IPS DF 6.9 (cell line): ENCODE measurements at regions not wholly inside any gene's neighbourhood (a gene's known extent, or its start where the extent isn't known, plus 50 kb on each side); places are given as distances from the start of the nearest gene placed in this dataset.

Experiments used
- DNase-seq: peaks from one replicate; pipeline ENCODE4 v3.0.0-alpha.2; 2013; ENCODE audit warnings: low read depth, low spot score
- H3K27ac ChIP-seq: one replicate; pipeline ENCODE4 v1.5.1; 2013; ENCODE audit warnings: low read length, control low read depth
- H3K27me3 ChIP-seq: 2 replicates; pipeline ENCODE4 v1.6.1; 2013; ENCODE audit warnings: mild to moderate bottlenecking, low read length; ENCODE audit not compliant: control insufficient read depth, insufficient read depth
- H3K36me3 ChIP-seq: 2 replicates; pipeline ENCODE4 v1.6.1; 2013; ENCODE audit warnings: low read length; ENCODE audit not compliant: control insufficient read depth, insufficient read depth
- H3K4me1 ChIP-seq: 2 replicates; pipeline ENCODE4 v1.6.1; 2013; ENCODE audit warnings: low read length; ENCODE audit not compliant: control insufficient read depth, insufficient read depth
- H3K4me3 ChIP-seq: 2 replicates; pipeline ENCODE4 v1.5.1; 2013; ENCODE audit warnings: mild to moderate bottlenecking, low read length
- H3K9me3 ChIP-seq: 2 replicates; pipeline ENCODE4 v1.6.1; 2013; ENCODE audit warnings: low read length, inconsistent platforms; ENCODE audit not compliant: control insufficient read depth, insufficient read depth
- whole genome bisulfite sequencing: extraction: QIAGEN DNeasy Blood & Tissue Kit; methylation state at CpG from one replicate; pipeline ENCODE4 v1.1.7; 2013; ENCODE audit warnings: mixed read lengths, missing lambda C conversion rate; ENCODE audit not compliant: insufficient read length, insufficient coverage; 5-methylcytosine and 5-hydroxymethylcytosine counted together

DNA sequence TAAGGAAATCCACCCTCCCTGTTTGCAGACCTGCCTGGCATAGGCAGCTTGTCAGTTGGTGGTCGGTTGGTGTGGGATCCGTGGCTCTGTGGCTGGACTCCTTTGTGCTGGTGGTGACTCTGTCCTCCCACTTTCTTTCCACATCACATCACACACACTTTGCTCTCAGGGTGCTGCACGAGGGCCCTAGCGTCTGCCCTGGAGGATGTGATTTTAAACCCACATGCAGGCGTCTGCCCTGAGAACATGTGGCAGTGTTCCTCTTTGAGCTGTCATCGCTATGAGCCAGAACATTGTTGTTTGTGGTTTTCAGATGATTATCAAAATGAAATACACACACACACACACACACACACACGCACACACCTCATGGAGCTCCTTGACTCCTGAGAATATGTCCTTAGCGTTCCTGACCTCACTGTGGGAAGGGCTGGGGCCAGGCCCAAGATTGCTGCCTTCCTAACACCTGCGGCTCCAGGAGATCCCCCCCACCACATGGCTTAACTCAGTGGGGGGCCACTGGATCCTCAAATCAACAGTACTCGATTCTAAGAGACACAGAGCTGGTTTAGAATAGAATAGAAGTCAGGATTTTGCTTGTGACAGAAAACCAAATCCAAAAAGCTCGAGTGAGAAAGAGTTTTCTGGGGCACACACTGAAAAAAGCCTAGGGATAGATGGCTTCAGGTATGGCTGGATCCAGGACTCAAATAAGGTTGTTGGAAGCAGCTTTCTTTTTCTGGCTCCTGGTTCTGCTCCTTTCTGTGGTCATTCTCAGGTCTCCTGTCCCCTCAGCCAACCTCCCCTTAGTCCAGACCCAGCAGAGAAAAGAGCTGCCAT is 54.8 kb downstream of the RTP5 start:
- Histone ChIP-seq H3K4me3 (no peak overlapping the region), H3K4me1 (no peaks in the 10 kb centered on the region; the same call in 1 of the 2 replicates), H3K27ac (no peak overlapping the region), H3K9me3 (no peaks in the 10 kb centered on the region), H3K27me3 (no peaks in the 10 kb centered on the region), H3K36me3 (no peaks in the 10 kb centered on the region)
- no CpG with 5 or more reads among the region's 11 CpGs for WGBS
- DNase-seq = no peak

DNA sequence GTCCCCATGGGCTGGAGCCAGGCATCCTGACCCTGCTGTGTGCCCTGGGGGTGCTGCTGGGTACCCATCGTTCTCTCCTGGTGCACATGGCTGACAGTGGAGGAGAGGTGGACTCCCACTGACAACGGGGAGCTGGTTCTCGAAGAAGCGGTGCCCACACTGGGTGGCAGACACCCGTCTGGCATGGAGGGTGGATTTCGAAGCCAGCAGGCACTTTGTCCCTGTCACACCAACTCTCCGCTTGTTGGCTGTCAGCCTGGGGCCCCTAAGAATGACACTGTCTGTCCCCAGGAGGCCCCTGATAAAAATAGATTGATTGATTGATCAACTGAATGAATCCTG is 55.4 kb downstream of the RTP5 start:
- Histone ChIP-seq H3K4me3 (no peak overlapping the region), H3K27me3 (no peaks in the 10 kb centered on the region), H3K9me3 (no peaks in the 10 kb centered on the region), H3K36me3 (no peaks in the 10 kb centered on the region), H3K4me1 (no peaks in the 10 kb centered on the region; the same call in 1 of the 2 replicates), H3K27ac (no peak overlapping the region)
- WGBS = no CpG with 5 or more reads among the region's 7 CpGs
- no peak for DNase-seq

DNA sequence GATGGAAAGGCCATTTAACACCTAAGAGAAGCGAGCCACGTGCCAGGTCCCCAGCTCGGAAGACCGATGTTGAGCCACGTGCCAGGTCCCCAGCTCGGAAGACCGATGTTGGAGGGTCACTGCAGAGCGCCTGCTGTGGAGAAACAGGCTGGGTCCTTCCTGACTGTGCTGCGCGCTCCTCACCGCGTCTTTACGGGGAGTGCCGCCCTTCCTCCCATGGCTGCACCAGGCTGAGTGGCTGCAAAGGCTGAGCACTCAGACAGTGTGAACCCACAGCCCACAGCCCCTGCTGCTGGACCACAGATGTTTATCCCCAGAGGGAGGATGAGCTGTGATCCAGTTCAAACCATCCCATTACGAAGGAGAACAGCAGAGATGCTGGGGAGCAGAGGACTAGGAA is 55.7 kb downstream of the RTP5 start:
- no peaks in the 10 kb centered on the region for H3K27me3 ChIP-seq
- H3K9me3 ChIP-seq = no peaks in the 10 kb centered on the region
- no CpG with 5 or more reads among the region's 15 CpGs for WGBS
- no peak for DNase-seq
- no peaks in the 10 kb centered on the region; the same call in 1 of the 2 replicates for H3K4me1 ChIP-seq
- no peaks in the 10 kb centered on the region for H3K36me3 ChIP-seq
- no peak overlapping the region for H3K27ac ChIP-seq
- no peak overlapping the region for H3K4me3 ChIP-seq

DNA sequence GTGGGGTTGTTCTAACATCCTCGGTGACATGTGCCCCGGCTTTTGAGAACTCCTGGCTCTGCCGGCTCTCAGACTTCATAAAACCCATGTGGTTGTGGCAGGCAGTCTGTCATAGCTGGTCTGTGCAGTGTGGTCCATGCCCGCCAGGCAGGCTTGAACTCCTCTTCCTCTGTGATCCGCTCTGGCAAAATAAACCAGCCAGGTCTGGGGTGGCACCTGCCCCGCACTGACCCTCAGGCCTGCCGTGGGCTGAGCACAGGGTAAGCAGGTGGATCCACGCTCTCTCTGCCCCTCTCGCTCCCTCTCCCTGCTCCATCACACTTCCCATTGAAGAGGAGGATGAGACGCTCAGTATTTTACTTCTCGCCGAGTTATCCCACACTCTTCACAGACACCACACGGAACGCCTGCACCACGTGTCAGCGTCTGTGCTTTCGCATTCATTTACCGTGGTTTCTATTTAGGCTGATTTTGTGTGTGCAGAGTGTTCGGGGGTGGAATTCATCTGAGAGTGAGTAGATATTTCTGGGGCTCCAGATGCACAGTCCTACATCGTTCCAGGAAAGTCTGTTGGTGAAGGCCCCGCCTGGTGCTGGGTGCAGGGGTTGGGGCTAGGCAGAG is 56.4 kb downstream of the RTP5 start:
- no peaks in the 10 kb centered on the region; the same call in 1 of the 2 replicates for H3K4me1 ChIP-seq
- no peak for DNase-seq
- no peaks in the 10 kb centered on the region for H3K36me3 ChIP-seq
- H3K27me3 ChIP-seq = no peaks in the 10 kb centered on the region
- H3K27ac ChIP-seq = no peak overlapping the region
- no CpG with 5 or more reads among the region's 21 CpGs for WGBS
- no peaks in the 10 kb centered on the region for H3K9me3 ChIP-seq
- no peak overlapping the region for H3K4me3 ChIP-seq

DNA sequence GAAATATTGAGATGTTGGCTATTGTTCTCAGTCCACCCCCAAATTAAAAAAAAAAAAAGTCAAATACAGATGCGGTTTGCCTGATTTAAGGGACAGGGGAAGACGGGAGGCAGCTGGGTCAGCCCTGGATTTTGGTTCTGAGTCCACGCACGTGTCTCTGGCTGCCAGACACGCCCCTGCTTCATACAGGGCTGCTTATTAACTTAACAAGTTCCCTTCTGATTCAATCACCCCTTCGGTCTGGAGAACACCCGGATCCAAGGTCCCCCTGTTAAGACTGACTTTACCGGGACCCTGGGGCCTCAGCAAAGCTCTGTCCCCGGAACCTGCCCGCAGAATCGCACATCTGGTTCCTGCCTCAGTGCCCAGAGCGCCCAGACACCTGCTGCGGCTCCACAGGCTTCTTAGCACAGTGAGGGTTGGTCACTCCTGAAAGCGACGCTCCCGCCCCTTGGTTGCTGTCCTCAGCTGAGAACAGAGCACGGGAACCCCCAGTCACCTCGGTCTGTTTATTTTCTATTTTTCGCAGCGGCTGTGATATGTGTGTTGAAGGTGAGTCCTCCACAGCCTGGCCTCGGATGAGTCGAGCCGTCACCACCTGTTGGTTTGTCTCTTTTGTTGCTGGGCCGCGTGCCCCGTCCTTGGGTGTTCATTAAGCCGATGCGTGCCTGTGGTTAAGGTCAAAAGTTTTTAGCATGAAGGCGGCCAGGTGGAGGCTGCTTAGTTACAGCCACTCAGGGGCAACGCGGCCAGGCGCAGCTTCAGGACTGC is 57.2 kb downstream of the RTP5 start:
- H3K36me3 ChIP-seq = no peaks in the 10 kb centered on the region
- no peak overlapping the region for H3K4me3 ChIP-seq
- no peaks in the 10 kb centered on the region; the same call in 1 of the 2 replicates for H3K4me1 ChIP-seq
- H3K27me3 ChIP-seq = no peaks in the 10 kb centered on the region
- no peak for DNase-seq
- no peaks in the 10 kb centered on the region for H3K9me3 ChIP-seq
- WGBS = no CpG with 5 or more reads among the region's 32 CpGs
- no peak overlapping the region for H3K27ac ChIP-seq

DNA sequence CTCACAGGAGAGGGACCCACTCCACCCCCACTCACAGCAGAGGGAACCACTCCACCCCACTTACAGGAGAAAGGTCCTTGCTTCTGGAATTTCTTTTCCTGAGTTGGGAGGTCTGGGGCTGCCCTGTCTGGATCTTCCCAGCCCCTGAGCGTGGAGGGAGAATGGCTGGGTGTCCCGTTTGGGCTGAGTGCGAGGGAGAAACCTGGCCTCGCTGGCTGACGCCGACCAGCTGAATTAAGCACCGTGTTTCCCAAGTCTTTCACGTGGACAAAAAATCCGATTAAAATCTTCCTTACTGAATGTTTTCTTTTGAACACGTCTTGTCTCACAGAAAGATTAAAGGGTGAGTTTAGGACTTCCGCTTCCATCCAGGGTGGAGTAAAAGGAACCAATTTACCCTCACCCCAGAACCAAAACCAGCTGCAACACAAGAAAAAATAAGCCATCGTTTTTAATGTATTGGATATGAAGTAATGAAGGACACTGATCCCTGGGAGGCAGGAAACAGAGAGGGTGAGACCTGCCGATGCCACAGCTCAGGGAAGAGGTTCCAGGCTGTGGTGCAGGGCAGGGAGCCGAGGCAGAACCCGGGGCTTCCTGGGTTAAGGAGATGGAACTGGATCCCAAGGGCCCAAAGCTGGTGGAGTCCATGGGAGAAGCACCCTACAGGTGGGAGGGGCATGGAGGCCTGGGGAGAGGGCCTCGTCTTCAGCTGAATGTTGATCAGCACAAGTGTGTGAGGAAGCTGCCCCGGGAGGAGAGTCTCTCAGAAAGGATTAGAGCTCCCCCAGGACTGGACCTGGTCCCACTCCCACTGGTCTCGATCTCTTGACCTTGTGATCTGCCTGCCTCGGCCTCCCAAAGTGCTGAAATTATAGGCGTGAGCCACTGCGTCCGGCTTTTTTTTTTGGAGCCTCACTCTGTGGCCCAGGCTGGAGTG is 60.3 kb downstream of the RTP5 start:
- H3K36me3 ChIP-seq = no peaks in the 10 kb centered on the region
- no peak for DNase-seq
- WGBS = no CpG with 5 or more reads among the region's 22 CpGs
- no peaks in the 10 kb centered on the region; the same call in 1 of the 2 replicates for H3K4me1 ChIP-seq
- H3K27ac ChIP-seq = no peak overlapping the region
- no peak overlapping the region for H3K4me3 ChIP-seq
- no peaks in the 10 kb centered on the region for H3K27me3 ChIP-seq
- H3K9me3 ChIP-seq = no peaks in the 10 kb centered on the region

DNA sequence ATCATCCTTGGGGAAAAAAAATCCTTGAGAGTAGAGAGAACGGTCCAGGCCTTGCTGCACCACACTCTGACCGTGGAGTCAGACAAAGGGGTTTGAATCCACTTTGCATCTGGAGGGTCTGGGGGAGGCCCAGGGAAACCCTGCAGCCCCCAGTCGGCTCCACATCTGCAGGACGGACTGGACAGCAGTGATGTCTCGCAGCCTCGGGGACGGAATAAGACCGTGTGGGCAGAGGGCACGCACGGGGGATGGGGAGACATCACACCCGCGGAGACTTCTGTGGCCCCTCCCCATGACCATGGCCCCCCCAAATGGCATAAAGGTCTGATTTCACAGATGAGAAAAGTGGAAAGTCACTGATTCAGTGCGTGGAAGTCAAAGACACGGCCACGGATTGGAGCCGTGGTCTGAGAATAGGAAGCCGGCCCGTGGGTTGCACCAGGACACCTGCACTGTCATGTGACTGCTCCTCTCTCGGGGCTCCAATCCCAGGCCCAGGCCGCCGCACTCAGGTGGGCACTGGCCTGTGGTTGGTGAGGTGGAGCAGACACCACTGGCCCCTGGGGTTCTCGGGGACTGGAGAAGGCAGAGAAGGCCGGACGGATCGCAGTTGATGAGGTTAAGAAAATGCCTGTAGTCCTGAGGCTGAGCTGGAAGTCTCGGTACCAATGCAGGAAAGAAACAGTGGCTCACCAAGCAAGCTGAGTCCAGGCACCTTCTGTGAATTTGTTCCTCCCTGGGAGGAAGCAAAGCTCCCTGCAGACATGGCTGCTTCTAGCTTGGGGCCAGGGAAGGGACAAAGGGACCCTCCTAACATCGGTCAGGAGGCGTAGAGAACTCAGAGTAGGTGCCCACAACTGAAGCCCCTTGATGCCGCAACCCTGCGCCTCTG is 61.8 kb downstream of the RTP5 start:
- Histone ChIP-seq H3K27ac (no peak overlapping the region), H3K36me3 (no peaks in the 10 kb centered on the region), H3K4me3 (no peak overlapping the region), H3K27me3 (no peaks in the 10 kb centered on the region), H3K9me3 (no peaks in the 10 kb centered on the region), H3K4me1 (no peaks in the 10 kb centered on the region)
- DNase-seq = no peak
- no CpG with 5 or more reads among the region's 30 CpGs for WGBS

DNA sequence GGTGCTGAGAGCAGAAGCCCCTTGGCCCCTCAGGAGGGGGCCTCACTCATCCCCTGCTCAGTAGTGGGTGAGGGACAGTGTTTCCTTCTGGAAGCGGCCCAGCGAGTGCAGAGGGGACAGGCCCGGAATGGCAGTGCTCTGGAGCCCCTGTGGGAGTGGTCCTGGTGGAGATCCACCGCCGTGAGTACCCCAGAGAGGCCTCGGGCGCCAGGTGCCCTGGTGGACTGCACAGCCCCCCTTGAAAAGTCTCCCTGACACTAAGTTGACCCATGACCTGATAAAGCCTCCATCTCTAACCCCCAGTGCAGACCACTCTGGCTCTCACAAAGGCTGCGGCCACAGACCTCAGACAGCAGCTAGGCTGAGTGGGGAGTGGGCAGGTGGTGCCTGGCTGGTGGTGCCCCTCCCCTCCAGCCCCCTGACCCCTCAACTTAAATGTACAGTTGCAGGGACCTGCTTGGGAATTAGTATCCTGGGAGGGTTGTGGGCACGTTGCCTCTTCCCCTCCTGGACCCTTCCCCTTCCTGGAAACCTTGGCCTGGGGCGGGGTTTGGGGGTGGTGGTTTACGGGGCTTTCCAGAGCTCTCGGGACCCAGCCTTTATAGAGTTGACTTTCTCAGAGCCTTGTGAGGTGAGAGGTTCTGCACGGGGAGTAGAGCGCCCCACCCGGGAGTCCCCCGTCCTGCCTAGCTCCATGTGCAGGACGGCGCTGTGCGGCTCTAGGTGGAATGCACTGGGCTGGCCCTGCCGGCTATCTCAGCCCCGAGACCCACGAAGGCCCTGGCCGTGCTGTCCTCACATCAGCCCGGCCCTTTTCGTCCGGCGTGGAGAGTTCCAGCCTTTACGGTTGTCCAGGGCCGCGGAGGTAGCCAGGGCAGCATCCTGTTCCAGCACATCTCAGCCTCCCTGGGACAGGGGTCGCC is 62.7 kb downstream of the RTP5 start:
- Histone ChIP-seq H3K4me3 (no peak overlapping the region), H3K36me3 (no peaks in the 10 kb centered on the region; the same call in 1 of the 2 replicates), H3K27me3 (no peaks in the 10 kb centered on the region), H3K27ac (no peak overlapping the region), H3K9me3 (no peaks in the 10 kb centered on the region), H3K4me1 (no peaks in the 10 kb centered on the region)
- no peak for DNase-seq
- WGBS = no CpG with 5 or more reads among the region's 31 CpGs

DNA sequence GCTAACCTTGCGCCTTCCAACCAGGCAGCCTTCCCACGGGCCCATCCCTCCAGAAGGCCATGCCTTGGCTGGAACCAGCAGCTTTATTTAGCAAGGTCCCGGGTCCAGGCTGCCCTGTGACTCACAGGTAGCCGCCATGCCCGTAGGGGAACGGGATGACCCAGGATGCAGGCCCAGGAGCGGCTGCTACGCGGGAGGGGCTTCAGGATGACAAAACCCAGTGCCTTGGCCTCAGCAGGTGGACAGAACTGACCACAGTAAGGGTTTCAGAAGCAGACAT is 63.3 kb downstream of the RTP5 start:
- Histone ChIP-seq H3K27me3 (no peaks in the 10 kb centered on the region), H3K27ac (no peak overlapping the region), H3K4me1 (no peaks in the 10 kb centered on the region), H3K4me3 (no peak overlapping the region), H3K36me3 (no peaks in the 10 kb centered on the region; the same call in 1 of the 2 replicates), H3K9me3 (no peaks in the 10 kb centered on the region)
- DNase-seq = no peak
- WGBS = no CpG with 5 or more reads among the region's 9 CpGs
